GM19328 (cell line): ENCODE measurements at regions not wholly inside any gene's neighbourhood (a gene's known extent, or its start where the extent isn't known, plus 50 kb on each side); places are given as distances from the start of the nearest gene placed in this dataset.
"Not testable (repeated sequence)": the region's sequence is repeated elsewhere in the genome, so short reads cannot be mapped to it uniquely, and the experiment has no call there.

Experiments used
- ATAC-seq: cut with Tn5 transposase; IDR thresholded peaks from one replicate; pipeline ENCODE4 v1.9.1; 2021; ENCODE audit warnings: mild to moderate bottlenecking, moderate library complexity; ENCODE audit not compliant: unreplicated experiment

GRCh38 chr11:28951191-28951590, 843.0 kb downstream of the METTL15 start:
- no peak for ATAC-seq

- ATAC-seq, result no peak
These were observed 831.2 kb downstream of the METTL15 start for GRCh38 chr11:28939381-28939780.

DNA sequence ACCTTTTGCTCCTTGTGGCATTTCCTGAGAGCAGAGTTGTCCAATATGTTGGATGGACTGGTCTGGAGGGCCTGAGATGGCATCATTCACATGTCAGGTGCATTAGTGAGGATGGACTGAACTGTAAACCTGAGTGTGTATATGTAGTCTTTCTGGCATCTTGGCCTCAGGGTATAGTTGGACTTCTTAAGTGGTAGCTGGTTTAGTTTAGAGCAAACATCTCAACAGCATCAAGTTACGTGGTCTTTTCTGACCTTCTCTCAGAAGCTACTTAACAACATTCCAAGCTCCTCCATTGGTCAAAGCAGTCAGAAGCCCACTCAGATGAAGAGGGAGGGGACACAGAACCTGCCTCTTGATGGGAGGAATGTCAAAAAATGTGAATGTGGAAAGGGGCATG, 829.9 kb downstream of the METTL15 start:
- no peak for ATAC-seq

- no peak for ATAC-seq
These were observed 824.8 kb downstream of the METTL15 start for GRCh38 chr11:28932940-28933339.

GRCh38 chr11:28924004-28924403, 815.8 kb downstream of the METTL15 start:
- ATAC-seq, result no peak

DNA sequence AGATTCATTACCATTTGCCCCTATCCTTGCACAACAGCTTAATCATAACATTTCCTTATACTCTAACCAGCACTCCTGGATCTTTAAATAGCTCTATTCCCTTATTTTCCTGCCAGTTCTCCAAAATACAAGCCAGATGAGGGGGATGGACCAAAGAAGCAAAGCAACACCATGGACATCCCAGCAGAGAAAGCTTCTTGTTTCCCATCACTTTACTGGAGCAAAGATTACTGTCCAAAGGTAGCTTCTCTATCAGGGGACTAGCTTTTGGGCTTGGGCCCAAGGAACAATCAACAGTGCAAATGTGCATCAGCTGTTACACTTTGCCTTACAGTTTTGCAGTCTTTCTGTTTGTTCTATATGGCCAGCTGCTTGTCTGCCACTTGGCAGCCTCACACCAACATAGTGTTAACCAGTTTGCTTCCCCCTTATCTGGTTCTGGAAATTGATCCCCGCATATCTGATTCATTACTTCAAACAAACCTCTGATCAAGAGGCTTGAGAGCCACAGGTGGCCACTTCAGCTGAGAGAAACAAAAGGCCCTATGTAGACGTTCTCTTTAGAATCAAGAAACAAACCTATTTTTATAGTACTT, 814.3 kb downstream of the METTL15 start:
- no peak for ATAC-seq

DNA sequence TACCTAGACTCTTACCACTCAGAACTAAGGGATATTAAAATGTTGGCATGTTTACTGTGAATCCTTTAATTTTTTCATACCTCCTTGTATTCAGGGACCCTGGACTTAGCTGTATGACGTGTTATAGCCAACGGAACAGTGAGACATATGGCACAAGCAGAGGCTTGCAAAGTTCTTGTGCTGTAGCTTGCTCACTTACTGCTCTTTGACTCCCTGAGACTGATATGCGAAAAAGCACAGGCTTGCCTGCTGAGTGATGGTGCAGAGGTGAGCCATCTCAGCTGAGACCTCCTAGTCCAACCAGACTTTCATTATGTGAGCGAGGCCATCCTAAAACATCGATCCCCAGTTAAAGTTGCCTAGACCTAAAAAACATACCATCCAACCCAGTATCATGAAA, 811.0 kb downstream of the METTL15 start:
- no peak for ATAC-seq

DNA sequence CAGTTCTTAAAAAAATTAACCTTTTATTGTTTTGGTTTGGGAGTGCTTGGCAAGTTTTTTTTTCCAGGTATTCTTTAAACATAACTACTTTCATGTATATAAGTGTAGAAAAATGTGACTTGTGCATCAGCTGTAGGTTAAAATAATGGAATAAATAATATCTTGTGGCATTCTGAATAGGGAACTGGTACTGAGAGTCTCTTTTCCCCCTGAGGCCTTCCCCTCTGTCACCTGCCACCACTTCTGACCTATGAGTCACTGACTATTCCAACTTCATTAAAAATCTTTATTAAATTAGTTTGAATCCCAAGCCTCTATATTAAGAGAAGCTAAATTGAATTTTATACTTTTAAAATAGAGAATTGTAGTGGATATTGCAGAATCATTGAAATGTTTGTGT, 805.7 kb downstream of the METTL15 start:
- ATAC-seq, result no peak

- ATAC-seq, result no peak
These were observed 803.6 kb downstream of the METTL15 start for GRCh38 chr11:28911829-28912228.

- ATAC-seq, result no peak
These were observed 802.7 kb downstream of the METTL15 start for GRCh38 chr11:28910926-28911325.

GRCh38 chr11:28903716-28904115, 795.5 kb downstream of the METTL15 start:
- no peak for ATAC-seq

- ATAC-seq, result no peak
These were observed 792.2 kb downstream of the METTL15 start for GRCh38 chr11:28900427-28900826.

GRCh38 chr11:28899706-28900105, 791.5 kb downstream of the METTL15 start:
- no peak for ATAC-seq

- not testable (repeated sequence) for ATAC-seq
These were observed 782.4 kb downstream of the METTL15 start for GRCh38 chr11:28890601-28891040.

GRCh38 chr11:28887681-28888080, 779.5 kb downstream of the METTL15 start:
- ATAC-seq, result no peak

GRCh38 chr11:28879869-28880268, 771.7 kb downstream of the METTL15 start:
- no peak for ATAC-seq

DNA sequence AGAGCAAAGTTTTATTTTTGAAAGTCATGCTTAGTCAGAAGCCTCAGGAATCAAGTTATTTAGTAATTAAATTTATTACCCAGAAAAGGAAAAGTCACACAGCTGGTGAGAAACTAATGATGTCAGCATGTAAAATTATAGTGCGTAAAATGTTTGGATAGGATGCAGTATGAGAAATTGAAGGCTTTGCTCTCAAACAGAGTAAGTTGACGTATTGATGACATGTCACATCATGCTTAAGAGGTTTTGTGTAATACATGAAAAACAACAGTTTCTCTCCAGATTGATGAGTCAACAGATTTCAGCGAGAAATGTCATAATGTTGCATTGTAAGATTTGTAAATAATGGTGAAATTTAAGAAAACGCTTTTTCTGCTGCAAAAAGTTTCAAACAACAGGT, 769.8 kb downstream of the METTL15 start:
- ATAC-seq, result no peak

- ATAC-seq, result no peak
These were observed 769.2 kb downstream of the METTL15 start for GRCh38 chr11:28877340-28877739.

- ATAC-seq, result no peak
These were observed 766.5 kb downstream of the METTL15 start for GRCh38 chr11:28874706-28875105.

DNA sequence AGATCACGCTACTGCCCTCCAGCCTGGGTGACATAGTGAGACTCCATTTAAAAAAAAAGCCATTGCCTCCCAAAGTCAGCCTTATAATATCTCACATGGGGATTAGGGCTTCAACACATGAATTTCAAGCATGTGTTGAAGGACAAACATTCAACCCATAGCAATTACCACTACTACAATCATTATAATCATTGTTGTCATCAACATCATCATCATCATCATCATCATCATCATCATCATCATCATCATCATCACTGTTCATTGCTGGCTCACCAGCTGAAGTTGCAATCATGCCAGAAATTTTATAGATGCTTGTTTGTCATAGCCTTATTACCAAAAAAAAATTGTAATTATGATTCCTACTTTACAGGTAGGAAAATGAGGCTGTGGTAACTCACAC, 762.9 kb downstream of the METTL15 start:
- no peak for ATAC-seq

DNA sequence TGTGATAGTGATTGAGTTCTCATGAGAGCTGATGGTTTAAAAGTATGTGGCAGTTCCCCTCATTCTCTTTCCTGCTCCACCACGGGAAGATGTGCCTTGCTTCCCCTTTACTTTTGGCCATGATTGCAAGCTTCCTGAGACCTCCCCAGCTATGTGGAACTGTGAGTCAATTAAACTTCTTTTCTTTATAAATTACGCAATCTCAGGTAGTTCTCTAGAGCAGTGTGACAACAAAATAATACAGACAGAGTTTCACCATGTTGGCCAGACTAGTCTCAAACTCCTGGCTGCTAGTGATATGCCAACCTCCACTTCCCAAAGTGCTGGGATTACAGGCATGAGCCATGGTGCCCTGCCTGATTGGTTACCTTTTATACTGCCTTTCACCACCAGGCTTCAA, 755.2 kb downstream of the METTL15 start:
- ATAC-seq, result no peak

- ATAC-seq, result no peak
These were observed 752.7 kb downstream of the METTL15 start for GRCh38 chr11:28860893-28861292.

DNA sequence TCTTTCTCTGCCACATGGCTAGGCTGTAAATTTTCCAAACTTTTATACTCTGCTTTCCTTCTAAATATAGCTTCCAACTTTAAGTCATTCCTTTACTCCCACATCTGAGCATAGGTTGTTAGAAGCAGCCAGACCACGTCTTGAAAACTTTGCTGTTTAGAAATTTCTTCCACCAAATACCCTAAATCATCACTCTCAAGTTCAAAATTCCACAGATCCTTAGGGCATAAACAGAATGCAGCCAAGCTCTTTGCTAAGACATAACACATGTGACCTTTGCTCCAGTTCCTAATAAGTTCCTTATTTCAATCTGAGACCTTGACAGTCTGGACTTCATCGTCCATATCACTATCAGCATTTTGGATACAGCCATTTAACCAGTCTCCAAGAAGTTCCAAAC, 749.9 kb downstream of the METTL15 start:
- ATAC-seq, result no peak
